B cell (primary cell): ENCODE measurements at regions not wholly inside any gene's neighbourhood (a gene's known extent, or its start where the extent isn't known, plus 50 kb on each side); places are given as distances from the start of the nearest gene placed in this dataset.

Source experiments
- ATAC-seq: fragments of 200-7000 bp; cut with Tn5 transposase; one replicate; pipeline ENCODE4 v1.10.0; 2021; ENCODE audit warnings: low read depth, mild to moderate bottlenecking, moderate number of reproducible peaks, moderate library complexity
- CTCF ChIA-PET: fragments of 350-600 bp; sonication (Branson Sonifier 250); formaldehyde crosslinking; loops from one replicate; lab custom pipeline; 2021; ENCODE audit warnings: antibody characterized with exemption, inconsistent platforms; lab: Charles Lee
- POLR2A ChIA-PET: fragments of 350-600 bp; sonication (Branson Sonifier 250); formaldehyde crosslinking; loops from one replicate; lab custom pipeline; 2021; ENCODE audit warnings: antibody characterized with exemption; lab: Charles Lee
- DNase-seq: peaks from one replicate; pipeline ENCODE4 v3.0.0; 2013
- H2AFZ ChIP-seq: 2 replicates; pipeline ENCODE4 v1.6.1; 2012; ENCODE audit warnings: mild to moderate bottlenecking, low read depth, low read length; ENCODE audit not compliant: insufficient read depth, poor library complexity, severe bottlenecking
- H3K27ac ChIP-seq, 2 donors: 1 replicate in 1 of 2; 2 replicates in 1 of 2; pipeline ENCODE4 v1.5.1; 2012 to 2013; ENCODE audit warnings: low read length in 2 of 2, mild to moderate bottlenecking in 2 of 2, moderate library complexity in 1 of 2
- H3K27me3 ChIP-seq, 4 experiments: fragments of 200-600 bp in 1 of 4; sonication (generic) in 1 of 4; replicated peaks in 1 of 4; 1 replicate in 2 of 4; 2 replicates in 2 of 4; pipeline versions ENCODE4 v1.6.1 to v1.7.0; 2013 to 2016; ENCODE audit warnings: low read length in 3 of 4, mild to moderate bottlenecking in 2 of 4, mixed read lengths in 1 of 4, moderate library complexity in 1 of 4; ENCODE audit not compliant: insufficient read depth in 4 of 4, control insufficient read depth in 3 of 4; ENCODE audit errors: control extremely low read depth in 1 of 4
- H3K36me3 ChIP-seq, 2 experiments: replicated peaks in 1 of 2; 1 replicate in 1 of 2; 2 replicates in 1 of 2; pipeline versions ENCODE4 v1.6.1 to v1.7.1; 2013; ENCODE audit warnings: low read length in 1 of 2; ENCODE audit not compliant: insufficient read depth in 2 of 2, control insufficient read depth in 1 of 2; ENCODE audit errors: control extremely low read depth in 1 of 2, extremely low read depth in 1 of 2
- H3K4me1 ChIP-seq, 2 donors: fragments of 200-600 bp in 1 of 2; sonication (generic) in 1 of 2; 1 replicate in 1 of 2; 2 replicates in 1 of 2; pipeline versions ENCODE4 v1.5.1 to v1.6.1; 2013 to 2017; ENCODE audit warnings: low read length in 2 of 2; ENCODE audit not compliant: control insufficient read depth in 2 of 2, insufficient read depth in 2 of 2
- H3K4me2 ChIP-seq: replicated peaks from 2 replicates; pipeline ENCODE3; 2012; ENCODE audit warnings: mild to moderate bottlenecking, low read depth, low read length; ENCODE audit not compliant: poor library complexity, severe bottlenecking
- H3K4me3 ChIP-seq, 5 experiments: fragments of 200-600 bp in 1 of 5; sonication (generic) in 1 of 5; 1 replicate in 3 of 5; 2 replicates in 2 of 5; pipeline versions ENCODE4 v1.5.1 to v1.7.0; 2011 to 2016; ENCODE audit warnings: low read length in 4 of 5, mild to moderate bottlenecking in 4 of 5, low read depth in 2 of 5, control low read depth in 1 of 5, moderate library complexity in 1 of 5; ENCODE audit not compliant: insufficient read depth in 1 of 5; ENCODE audit errors: control extremely low read depth in 1 of 5, extremely low read depth in 1 of 5
- H3K79me2 ChIP-seq: fragments of 200-600 bp; sonication (generic); one replicate; pipeline ENCODE4 v1.6.0; 2016; ENCODE audit warnings: low read length; ENCODE audit not compliant: control insufficient read depth, insufficient read depth
- H3K9ac ChIP-seq: fragments of 200-600 bp; sonication (generic); 2 replicates; pipeline ENCODE4 v1.6.1; 2017; ENCODE audit warnings: mild to moderate bottlenecking, low read length, moderate library complexity
- H3K9me3 ChIP-seq, 3 donors: one replicate each; pipeline versions ENCODE4 v1.6.1 to v1.7.1; 2013; ENCODE audit warnings: low read length in 2 of 3; ENCODE audit not compliant: control insufficient read depth in 2 of 3, insufficient read depth in 1 of 3; ENCODE audit errors: control extremely low read depth in 1 of 3
- H4K20me1 ChIP-seq: 2 replicates; pipeline ENCODE4 v1.6.0; 2012; ENCODE audit warnings: mild to moderate bottlenecking, low read length; ENCODE audit not compliant: insufficient read depth, control insufficient read depth, poor library complexity, severe bottlenecking
- H3K27ac Mint-ChIP-seq: one replicate; pipeline ENCODE4 v1.8.0; 2021; ENCODE audit warnings: mixed read lengths
- H3K27me3 Mint-ChIP-seq: one replicate; pipeline ENCODE4 v1.8.0; 2021; ENCODE audit warnings: mixed read lengths
- H3K4me1 Mint-ChIP-seq: one replicate; pipeline ENCODE4 v1.8.0; 2021; ENCODE audit warnings: mixed read lengths
- H3K4me3 Mint-ChIP-seq: one replicate; pipeline ENCODE4 v1.8.0; 2021; ENCODE audit warnings: mixed read lengths
- H3K9me3 Mint-ChIP-seq: one replicate; pipeline ENCODE4 v1.8.0; 2022; ENCODE audit warnings: mixed read lengths; ENCODE audit not compliant: insufficient read depth
- EZH2 ChIP-seq: IDR thresholded peaks from 2 replicates; pipeline ENCODE4 v1.6.1; 2012; ENCODE audit warnings: borderline replicate concordance, low read depth, mild to moderate bottlenecking, moderate library complexity, low read length; ENCODE audit not compliant: insufficient read depth, poor library complexity, severe bottlenecking
- WGBS: methylation state at CpG from one replicate; pipeline ENCODE4 v1.1.5; 2013; ENCODE audit warnings: missing lambda C conversion rate; ENCODE audit not compliant: insufficient coverage; 5-methylcytosine and 5-hydroxymethylcytosine counted together
- intact Hi-C: fragments of 100-400 bp; cut with micrococcal nuclease; formaldehyde crosslinking; loops from one replicate; pipeline ENCODE4 v1.10.0; 2022
- TF ChIP-seq, protein P1 (sequence below): fragments of 200-600 bp; IDR thresholded peaks from one replicate; pipeline ENCODE4 v1.8.0; 2022; ENCODE audit warnings: antibody characterized with exemption, mild to moderate bottlenecking

DNA sequence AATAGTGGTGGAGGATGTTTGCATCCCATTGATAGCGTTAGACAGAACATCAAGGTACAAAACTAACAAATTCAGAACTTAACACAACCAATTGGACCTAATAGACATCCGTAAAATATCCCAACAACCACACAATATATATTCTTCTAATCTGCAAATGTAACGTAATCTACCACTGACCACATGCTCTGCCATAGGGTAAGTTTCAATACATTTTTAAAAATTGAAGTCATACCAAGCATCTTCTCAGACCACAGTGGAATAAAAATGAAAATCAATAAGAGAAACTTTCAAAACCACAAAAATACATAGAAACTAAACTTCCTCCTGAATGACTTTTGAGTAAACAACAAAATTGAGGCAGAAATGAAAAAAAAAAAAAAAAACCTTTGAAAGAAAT is 1087.5 kb downstream of the KCNT2 start:
- Mint-ChIP-seq H3K27ac (no peak overlapping the region), H3K27me3 (no peaks in the 10 kb centered on the region), H3K4me1 (no peaks in the 10 kb centered on the region), H3K9me3 (no peaks in the 10 kb centered on the region), H3K4me3 (no peak overlapping the region)
- H3K9me3 ChIP-seq: no peaks in the 10 kb centered on the region
- H4K20me1 ChIP-seq: no peaks in the 10 kb centered on the region
- 83% methylated on average over 1 of the region's 3 CpGs for WGBS
- ChIA-PET POLR2A (no interaction called here), CTCF (no interaction called here)
- no peak overlapping the region for H3K4me3 ChIP-seq
- no peaks in the 10 kb centered on the region for H3K27me3 ChIP-seq
- H3K36me3 ChIP-seq: no peaks in the 10 kb centered on the region
- intact Hi-C loops: no loop called here
- ATAC-seq (no peak), DNase-seq (no peak)
- H3K79me2 ChIP-seq: no peaks in the 10 kb centered on the region
- H3K27ac ChIP-seq: no peak overlapping the region
- H3K4me1 ChIP-seq: no peaks in the 10 kb centered on the region
- no peak overlapping the region for H2AFZ ChIP-seq
- H3K4me2 ChIP-seq: no peak overlapping the region
- TF ChIP-seq EZH2: no peak
- TF ChIP-seq, protein P1, sequence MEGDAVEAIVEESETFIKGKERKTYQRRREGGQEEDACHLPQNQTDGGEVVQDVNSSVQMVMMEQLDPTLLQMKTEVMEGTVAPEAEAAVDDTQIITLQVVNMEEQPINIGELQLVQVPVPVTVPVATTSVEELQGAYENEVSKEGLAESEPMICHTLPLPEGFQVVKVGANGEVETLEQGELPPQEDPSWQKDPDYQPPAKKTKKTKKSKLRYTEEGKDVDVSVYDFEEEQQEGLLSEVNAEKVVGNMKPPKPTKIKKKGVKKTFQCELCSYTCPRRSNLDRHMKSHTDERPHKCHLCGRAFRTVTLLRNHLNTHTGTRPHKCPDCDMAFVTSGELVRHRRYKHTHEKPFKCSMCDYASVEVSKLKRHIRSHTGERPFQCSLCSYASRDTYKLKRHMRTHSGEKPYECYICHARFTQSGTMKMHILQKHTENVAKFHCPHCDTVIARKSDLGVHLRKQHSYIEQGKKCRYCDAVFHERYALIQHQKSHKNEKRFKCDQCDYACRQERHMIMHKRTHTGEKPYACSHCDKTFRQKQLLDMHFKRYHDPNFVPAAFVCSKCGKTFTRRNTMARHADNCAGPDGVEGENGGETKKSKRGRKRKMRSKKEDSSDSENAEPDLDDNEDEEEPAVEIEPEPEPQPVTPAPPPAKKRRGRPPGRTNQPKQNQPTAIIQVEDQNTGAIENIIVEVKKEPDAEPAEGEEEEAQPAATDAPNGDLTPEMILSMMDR: no peak
- no peak overlapping the region for H3K9ac ChIP-seq

- no peak overlapping the region for H3K4me3 ChIP-seq
- H3K79me2 ChIP-seq: no peaks in the 10 kb centered on the region
- no peaks in the 10 kb centered on the region for H4K20me1 ChIP-seq
- ATAC-seq (no peak), DNase-seq (no peak)
- H3K9me3 ChIP-seq: peaks cover 0 to 1% (median 0%) of the 10 kb centered on the region in 3 donors
- no peak overlapping the region for H3K27ac ChIP-seq
- ChIA-PET CTCF (no interaction called here), POLR2A (no interaction called here)
- no peaks in the 10 kb centered on the region for H3K4me1 Mint-ChIP-seq
- no peaks in the 10 kb centered on the region for H3K36me3 ChIP-seq
- no peak overlapping the region for H3K4me2 ChIP-seq
- H3K9ac ChIP-seq: no peak overlapping the region
- no peak overlapping the region for H3K27ac Mint-ChIP-seq
- no peaks in the 10 kb centered on the region for H3K9me3 Mint-ChIP-seq
- intact Hi-C loops: no loop called here
- no peak overlapping the region for H3K4me3 Mint-ChIP-seq
- no peak overlapping the region for H2AFZ ChIP-seq
- no peaks in the 10 kb centered on the region for H3K27me3 Mint-ChIP-seq
- no peak for TF ChIP-seq EZH2
- TF ChIP-seq, protein P1: no peak
- no peaks in the 10 kb centered on the region for H3K4me1 ChIP-seq
- no peaks in the 10 kb centered on the region for H3K27me3 ChIP-seq
Observed at GRCh38 chr1:195516036-195516435, 1092.2 kb downstream of the KCNT2 start.
